K562 (cell line): ENCODE measurements at regions not wholly inside any gene's neighbourhood (a gene's known extent, or its start where the extent isn't known, plus 50 kb on each side); places are given as distances from the start of the nearest gene placed in this dataset. TPM values are rescaled to one million over a fixed set of nuclear protein-coding genes. Genes with fewer than 3 reads are reported as not detected.
A peak's percentile ranks its signal among the peaks of the same experiment; 100 is the strongest.
"Not testable (repeated sequence)": the region's sequence is repeated elsewhere in the genome, so short reads cannot be mapped to it uniquely, and the experiment has no call there.

ENCODE experiments used
- ATAC-seq: fragments of 200-7000 bp; cut with Tn5 transposase; 3 replicates; pipeline ENCODE4 v1.9.1; 2020; ENCODE audit warnings: moderate library complexity
- BruUV-seq: library from RNA; stranded (reverse); fragments of 400-500 nt; replicated peaks from 2 replicates; lab custom pipeline; 2021; lab: Mats Ljungman, UMichigan
- CTCF ChIA-PET: fragments of 300-600 bp; formaldehyde crosslinking; extraction: SDS; loops from one replicate; lab custom pipeline; 2021; ENCODE audit warnings: low intra/inter-chr PET ratio; lab: Yijun Ruan, JAX
- POLR2A ChIA-PET: fragments of 300-600, 350-650 bp; sonication (Branson Sonifier 250); formaldehyde crosslinking; extraction: SDS; loops from one replicate; lab custom pipeline; 2021; ENCODE audit warnings: antibody characterized with exemption, inconsistent platforms; lab: Yijun Ruan, JAX
- DNase-seq, 4 experiments: peaks; one replicate each; pipeline versions ENCODE4 v3.0.0 to v3.0.0-alpha.2; 2011 to 2018; ENCODE audit warnings: low spot score in 3 of 4, mixed read lengths in 3 of 4; ENCODE audit errors: extremely low read depth in 1 of 4
- FAIRE-seq: peaks from 2 replicates; lab custom pipeline; 2011; peaks lifted over from hg19 to GRCh38; lab: Jason Lieb, UNC
- H2AFZ ChIP-seq: 2 replicates; pipeline ENCODE4 v1.6.0; 2011; ENCODE audit warnings: low read depth, low read length, control low read depth, inconsistent platforms
- H3K27ac ChIP-seq: fragments of 200-600 bp; 3 replicates; pipeline ENCODE4 v1.8.0; 2011; ENCODE audit warnings: low read depth, mild to moderate bottlenecking, control low read depth, inconsistent platforms, low read length, moderate library complexity, mixed read lengths; ENCODE audit errors: extremely low read depth
- H3K27me3 ChIP-seq, 2 experiments: fragments of 300-600 bp in 1 of 2; 2 replicates in 1 of 2; 3 replicates in 1 of 2; pipeline versions ENCODE4 v1.6.0 to v1.8.0; 2011; ENCODE audit warnings: inconsistent platforms in 2 of 2, low read length in 2 of 2, mild to moderate bottlenecking in 1 of 2, mixed read lengths in 1 of 2, moderate library complexity in 1 of 2; ENCODE audit not compliant: control insufficient read depth in 2 of 2, insufficient read depth in 2 of 2
- H3K36me3 ChIP-seq: fragments of 300-600 bp; 3 replicates; pipeline ENCODE4 v1.8.0; 2011; ENCODE audit warnings: mild to moderate bottlenecking, low read length, inconsistent platforms; ENCODE audit not compliant: control insufficient read depth, insufficient read depth
- H3K4me1 ChIP-seq, 2 experiments: fragments of 200-600 bp in 1 of 2; replicated peaks in 1 of 2; 2 replicates in 1 of 2; 3 replicates in 1 of 2; pipeline versions ENCODE4 v1.5.1 to v1.8.0; 2011; ENCODE audit warnings: inconsistent platforms in 2 of 2, low read length in 2 of 2, mild to moderate bottlenecking in 1 of 2, mixed read lengths in 1 of 2, moderate library complexity in 1 of 2; ENCODE audit not compliant: control insufficient read depth in 2 of 2, insufficient read depth in 2 of 2
- H3K4me2 ChIP-seq: 2 replicates; pipeline ENCODE4 v1.6.1; 2011; ENCODE audit warnings: low read length, control low read depth, inconsistent platforms, mixed read lengths; ENCODE audit not compliant: insufficient read depth
- H3K4me3 ChIP-seq: fragments of 200-600 bp; sonication (generic), shearing (Covaris generic); 2 replicates; pipeline ENCODE4 v1.5.1; 2016; ENCODE audit warnings: control low read depth, inconsistent platforms
- H3K79me2 ChIP-seq: fragments of 200-600 bp; 3 replicates; pipeline ENCODE4 v1.8.0; 2011; ENCODE audit warnings: low read length, inconsistent platforms; ENCODE audit not compliant: control insufficient read depth, insufficient read depth
- H3K9ac ChIP-seq, 2 experiments: 2 replicates each; pipeline versions ENCODE4 v1.6.0 to v1.6.1; 2011; ENCODE audit warnings: low read depth in 2 of 2, low read length in 2 of 2, control low read depth in 1 of 2, inconsistent platforms in 1 of 2, mild to moderate bottlenecking in 1 of 2, mixed read lengths in 1 of 2; ENCODE audit not compliant: insufficient read depth in 1 of 2
- H3K9me1 ChIP-seq: one replicate; pipeline ENCODE4 v1.6.0; 2011; ENCODE audit warnings: inconsistent platforms, mild to moderate bottlenecking, low read length, moderate library complexity; ENCODE audit not compliant: control insufficient read depth, insufficient read depth
- H3K9me3 ChIP-seq: replicated peaks from 2 replicates; pipeline ENCODE4 v1.5.1; 2011; ENCODE audit warnings: low read depth, low read length, inconsistent platforms; ENCODE audit not compliant: control insufficient read depth, insufficient read depth
- H4K20me1 ChIP-seq: replicated peaks from 2 replicates; pipeline ENCODE4 v1.6.1; 2011; ENCODE audit warnings: low read length, inconsistent platforms, mixed read lengths; ENCODE audit not compliant: control insufficient read depth, insufficient read depth
- NFIC ChIP-seq: fragments of 450-650 bp; IDR thresholded peaks from 2 replicates; pipeline ENCODE4 v1.6.1; 2017; ENCODE audit warnings: mild to moderate bottlenecking, inconsistent platforms
- NFIX ChIP-seq: fragments of 250-450 bp; sonication (Bioruptor Pico); IDR thresholded peaks from 2 replicates; pipeline ENCODE4 v1.4.0; 2020; ENCODE audit warnings: low read depth, mild to moderate bottlenecking, moderate library complexity
- WGBS: fragments of 100-300 bp; shearing (Covaris generic); methylation state at CpG from one replicate; pipeline ENCODE4 v1.1.6; 2016; ENCODE audit warnings: low coverage, mixed read lengths; ENCODE audit not compliant: insufficient coverage; ENCODE audit errors: missing lambda C conversion rate; 5-methylcytosine and 5-hydroxymethylcytosine counted together
- in situ Hi-C: fragments of 300-500 bp; cut with MboI; formaldehyde crosslinking; loops from 4 replicates; pipeline ENCODE4 v1.15.0; 2018; ENCODE audit warnings: inconsistent platforms, mixed read lengths
- intact Hi-C: fragments of 100-400 bp; cut with micrococcal nuclease; formaldehyde crosslinking; loops from 2 replicates; pipeline ENCODE4 v1.14.2; 2022
- small RNA-seq: library from RNA; depleted of rRNA; stranded (forward); fragments of <200 nt; gene quantifications from one replicate; pipeline ENCODE3, GENCODE V24; 2014

GRCh38 chr6:61532749-61533148, 753.3 kb downstream of the KHDRBS2 start:
- H4K20me1 ChIP-seq, DNase-seq, ATAC-seq, FAIRE-seq, H3K27ac ChIP-seq, H3K9me3 ChIP-seq, H3K4me2 ChIP-seq, H2AFZ ChIP-seq, POLR2A ChIA-PET, CTCF ChIA-PET, H3K79me2 ChIP-seq, H3K27me3 ChIP-seq, BruUV-seq, H3K9me1 ChIP-seq, H3K4me1 ChIP-seq, H3K36me3 ChIP-seq, intact Hi-C loops, H3K4me3 ChIP-seq, H3K9ac ChIP-seq, in situ Hi-C loops: not testable (repeated sequence)
- 0% methylated on average over 2 of the region's 2 CpGs for WGBS
- TF ChIP-seq NFIX (CRISPR knock-in tag): peak; percentile 87
- peak; percentile 71 for TF ChIP-seq NFIC

Small RNA genes lying in the stretch of these regions (small RNA-seq; reads per million reads assigned to genes)
- not detected for gene MTRNR2L9
